ENCODE measurements at regions not wholly inside any gene's neighbourhood (a gene's known extent, or its start where the extent isn't known, plus 50 kb on each side); places are given as distances from the start of the nearest gene placed in this dataset.

DNA sequence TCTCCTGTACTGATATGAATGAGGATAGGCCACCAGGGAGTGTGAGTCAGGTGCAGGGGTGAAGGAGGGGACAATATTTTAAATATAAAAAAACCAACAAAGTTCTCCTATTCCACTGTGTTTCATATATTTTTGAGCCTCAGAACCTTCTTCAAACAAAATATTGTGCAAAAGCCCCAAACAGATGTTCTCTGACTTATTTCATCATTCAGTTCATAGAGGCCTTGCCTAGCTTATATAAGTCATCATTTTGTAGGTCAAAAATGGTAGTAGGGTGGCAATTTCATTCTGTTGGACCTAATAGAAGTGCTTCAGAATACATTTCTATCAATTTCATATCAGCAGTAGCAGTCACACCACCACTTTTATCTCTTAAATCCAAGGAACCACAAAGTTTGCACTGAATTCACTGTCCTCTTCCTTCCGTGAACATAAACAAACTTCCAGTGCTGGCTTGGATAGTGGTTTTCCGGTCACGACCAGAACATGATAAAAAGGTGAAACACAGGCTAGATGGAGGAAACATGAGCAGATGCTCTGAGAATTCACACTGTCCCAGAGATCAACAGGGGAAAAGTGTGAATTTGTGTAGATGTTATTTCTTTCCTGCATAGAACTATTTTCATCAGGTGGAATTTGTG, 99.1 kb downstream of the EN1 start (continued):
- no peak for TF ChIP-seq SMARCA5 (IDR thresholded peaks at IDR 0.05)
- no peak for TF ChIP-seq ZNF707 (CRISPR knock-in tag; conservative IDR thresholded peaks at IDR 0.05)
- TF ChIP-seq KLF1 (tag; IDR thresholded peaks at IDR 0.05): no peak
- TF ChIP-seq, protein P1, sequence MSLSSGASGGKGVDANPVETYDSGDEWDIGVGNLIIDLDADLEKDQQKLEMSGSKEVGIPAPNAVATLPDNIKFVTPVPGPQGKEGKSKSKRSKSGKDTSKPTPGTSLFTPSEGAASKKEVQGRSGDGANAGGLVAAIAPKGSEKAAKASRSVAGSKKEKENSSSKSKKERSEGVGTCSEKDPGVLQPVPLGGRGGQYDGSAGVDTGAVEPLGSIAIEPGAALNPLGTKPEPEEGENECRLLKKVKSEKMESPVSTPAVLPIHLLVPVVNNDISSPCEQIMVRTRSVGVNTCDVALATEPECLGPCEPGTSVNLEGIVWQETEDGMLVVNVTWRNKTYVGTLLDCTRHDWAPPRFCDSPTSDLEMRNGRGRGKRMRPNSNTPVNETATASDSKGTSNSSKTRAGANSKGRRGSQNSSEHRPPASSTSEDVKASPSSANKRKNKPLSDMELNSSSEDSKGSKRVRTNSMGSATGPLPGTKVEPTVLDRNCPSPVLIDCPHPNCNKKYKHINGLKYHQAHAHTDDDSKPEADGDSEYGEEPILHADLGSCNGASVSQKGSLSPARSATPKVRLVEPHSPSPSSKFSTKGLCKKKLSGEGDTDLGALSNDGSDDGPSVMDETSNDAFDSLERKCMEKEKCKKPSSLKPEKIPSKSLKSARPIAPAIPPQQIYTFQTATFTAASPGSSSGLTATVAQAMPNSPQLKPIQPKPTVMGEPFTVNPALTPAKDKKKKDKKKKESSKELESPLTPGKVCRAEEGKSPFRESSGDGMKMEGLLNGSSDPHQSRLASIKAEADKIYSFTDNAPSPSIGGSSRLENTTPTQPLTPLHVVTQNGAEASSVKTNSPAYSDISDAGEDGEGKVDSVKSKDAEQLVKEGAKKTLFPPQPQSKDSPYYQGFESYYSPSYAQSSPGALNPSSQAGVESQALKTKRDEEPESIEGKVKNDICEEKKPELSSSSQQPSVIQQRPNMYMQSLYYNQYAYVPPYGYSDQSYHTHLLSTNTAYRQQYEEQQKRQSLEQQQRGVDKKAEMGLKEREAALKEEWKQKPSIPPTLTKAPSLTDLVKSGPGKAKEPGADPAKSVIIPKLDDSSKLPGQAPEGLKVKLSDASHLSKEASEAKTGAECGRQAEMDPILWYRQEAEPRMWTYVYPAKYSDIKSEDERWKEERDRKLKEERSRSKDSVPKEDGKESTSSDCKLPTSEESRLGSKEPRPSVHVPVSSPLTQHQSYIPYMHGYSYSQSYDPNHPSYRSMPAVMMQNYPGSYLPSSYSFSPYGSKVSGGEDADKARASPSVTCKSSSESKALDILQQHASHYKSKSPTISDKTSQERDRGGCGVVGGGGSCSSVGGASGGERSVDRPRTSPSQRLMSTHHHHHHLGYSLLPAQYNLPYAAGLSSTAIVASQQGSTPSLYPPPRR (CRISPR knock-in tag; IDR thresholded peaks at IDR 0.05; ENCODE audit: borderline replicate concordance): no peak
- no peak for TF ChIP-seq HNRNPL (IDR thresholded peaks at IDR 0.05; ENCODE audit: low read depth, low read length)
- no peak for TF ChIP-seq ADNP (tag; IDR thresholded peaks at IDR 0.05)
- TF ChIP-seq HMGN3 (IDR thresholded peaks at IDR 0.05; ENCODE audit: borderline replicate concordance, extremely low read depth, insufficient read length, low read depth, low read length): no peak
- TF ChIP-seq CTBP1 (IDR thresholded peaks at IDR 0.05; ENCODE audit: borderline replicate concordance): peak; percentile 47; the same call in 1 of the 2 replicates
- TF ChIP-seq, protein P2, sequence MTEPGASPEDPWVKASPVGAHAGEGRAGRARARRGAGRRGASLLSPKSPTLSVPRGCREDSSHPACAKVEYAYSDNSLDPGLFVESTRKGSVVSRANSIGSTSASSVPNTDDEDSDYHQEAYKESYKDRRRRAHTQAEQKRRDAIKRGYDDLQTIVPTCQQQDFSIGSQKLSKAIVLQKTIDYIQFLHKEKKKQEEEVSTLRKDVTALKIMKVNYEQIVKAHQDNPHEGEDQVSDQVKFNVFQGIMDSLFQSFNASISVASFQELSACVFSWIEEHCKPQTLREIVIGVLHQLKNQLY (CRISPR knock-in tag; conservative IDR thresholded peaks at IDR 0.05): no peak
- TF ChIP-seq DPF2 (IDR thresholded peaks at IDR 0.05): 0 out of 2 replicates have a peak, but pooled peaks have one; percentile 27
- peak; percentile 63; the same call in 1 of the 2 replicates for TF ChIP-seq FOXM1 (IDR thresholded peaks at IDR 0.05; ENCODE audit: low read depth)
- no peak for TF ChIP-seq FOXM1 (CRISPR knock-in tag; IDR thresholded peaks at IDR 0.05; ENCODE audit: low read depth)
- no peak for TF ChIP-seq PTBP1 (IDR thresholded peaks at IDR 0.05; ENCODE audit: low read depth, low read length)
- TF ChIP-seq, protein P3, sequence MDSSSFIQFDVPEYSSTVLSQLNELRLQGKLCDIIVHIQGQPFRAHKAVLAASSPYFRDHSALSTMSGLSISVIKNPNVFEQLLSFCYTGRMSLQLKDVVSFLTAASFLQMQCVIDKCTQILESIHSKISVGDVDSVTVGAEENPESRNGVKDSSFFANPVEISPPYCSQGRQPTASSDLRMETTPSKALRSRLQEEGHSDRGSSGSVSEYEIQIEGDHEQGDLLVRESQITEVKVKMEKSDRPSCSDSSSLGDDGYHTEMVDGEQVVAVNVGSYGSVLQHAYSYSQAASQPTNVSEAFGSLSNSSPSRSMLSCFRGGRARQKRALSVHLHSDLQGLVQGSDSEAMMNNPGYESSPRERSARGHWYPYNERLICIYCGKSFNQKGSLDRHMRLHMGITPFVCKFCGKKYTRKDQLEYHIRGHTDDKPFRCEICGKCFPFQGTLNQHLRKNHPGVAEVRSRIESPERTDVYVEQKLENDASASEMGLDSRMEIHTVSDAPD (CRISPR knock-in tag; IDR thresholded peaks at IDR 0.05): no peak
- no peak for TF ChIP-seq NR2C1 (IDR thresholded peaks at IDR 0.05)
- no peak for TF ChIP-seq NR2C1 (tag; IDR thresholded peaks at IDR 0.05)
- TF ChIP-seq ZNF263 (CRISPR knock-in tag; IDR thresholded peaks at IDR 0.05; ENCODE audit: borderline replicate concordance): no peak
- peak in 1 of 2 experiments; percentile 83; a peak in 2 of 4 replicates for TF ChIP-seq TBL1XR1 (IDR thresholded peaks at IDR 0.05; ENCODE audit: low read length in 2 of 2)
- TF ChIP-seq, protein P4, sequence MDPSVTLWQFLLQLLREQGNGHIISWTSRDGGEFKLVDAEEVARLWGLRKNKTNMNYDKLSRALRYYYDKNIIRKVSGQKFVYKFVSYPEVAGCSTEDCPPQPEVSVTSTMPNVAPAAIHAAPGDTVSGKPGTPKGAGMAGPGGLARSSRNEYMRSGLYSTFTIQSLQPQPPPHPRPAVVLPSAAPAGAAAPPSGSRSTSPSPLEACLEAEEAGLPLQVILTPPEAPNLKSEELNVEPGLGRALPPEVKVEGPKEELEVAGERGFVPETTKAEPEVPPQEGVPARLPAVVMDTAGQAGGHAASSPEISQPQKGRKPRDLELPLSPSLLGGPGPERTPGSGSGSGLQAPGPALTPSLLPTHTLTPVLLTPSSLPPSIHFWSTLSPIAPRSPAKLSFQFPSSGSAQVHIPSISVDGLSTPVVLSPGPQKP (CRISPR knock-in tag; IDR thresholded peaks at IDR 0.05): no peak
- TF ChIP-seq STAT5A (IDR thresholded peaks at IDR 0.05; ENCODE audit: borderline replicate concordance, low read length): peak; percentile 49; the same call in 1 of the 2 replicates
- no peak for TF ChIP-seq NCOA1 (IDR thresholded peaks at IDR 0.05; ENCODE audit: low read depth)
- peak; percentile 74 to 75 for TF ChIP-seq TRIM24 (IDR thresholded peaks at IDR 0.05)
- no peak for TF ChIP-seq SMARCB1 (IDR thresholded peaks at IDR 0.05; ENCODE audit: insufficient read length, low read depth)

All from K562 (cell line).